Stimulated activated CD8-positive, alpha-beta memory T cell treated with anti-CD3 and anti-CD28 coated beads, Interleukin-15, amount 100 ng/mL, for 4 hours (primary cell): ENCODE measurements at regions not wholly inside any gene's neighbourhood (a gene's known extent, or its start where the extent isn't known, plus 50 kb on each side); places are given as distances from the start of the nearest gene placed in this dataset.
A peak's percentile ranks its signal among the peaks of the same experiment; 100 is the strongest.

Experiments used
- DNase-seq, 2 donors: peaks; one replicate each; pipeline ENCODE4 v3.0.0-alpha.2; 2020; ENCODE audit warnings: low read depth in 2 of 2

GRCh38 chr1:201686714-201687455, 142.1 kb upstream of the IPO9 start:
- DNase-seq, result no peak

GRCh38 chr1:201688514-201688913, 140.4 kb upstream of the IPO9 start:
- DNase-seq, result no peak

- no peak for DNase-seq
These were observed 139.3 kb upstream of the IPO9 start for GRCh38 chr1:201689647-201690046.

- DNase-seq, result no peak
These were observed 138.4 kb upstream of the IPO9 start for GRCh38 chr1:201690528-201690927.

GRCh38 chr1:201691716-201692554, 137.0 kb upstream of the IPO9 start:
- no peak for DNase-seq

- DNase-seq, result no peak
These were observed 136.2 kb upstream of the IPO9 start for GRCh38 chr1:201692555-201693394.

GRCh38 chr1:201693890-201694607, 134.9 kb upstream of the IPO9 start:
- DNase-seq, result no peak

GRCh38 chr1:201694608-201695335, 134.2 kb upstream of the IPO9 start:
- no peak for DNase-seq

GRCh38 chr1:201695607-201696006, 133.3 kb upstream of the IPO9 start:
- DNase-seq, result no peak

GRCh38 chr1:201696217-201696761, 132.7 kb upstream of the IPO9 start:
- no peak for DNase-seq

GRCh38 chr1:201697174-201697573, 131.8 kb upstream of the IPO9 start:
- no peak for DNase-seq

GRCh38 chr1:201701831-201702230, 127.1 kb upstream of the IPO9 start:
- no peak for DNase-seq

- no peak for DNase-seq
These were observed 126.0 kb upstream of the IPO9 start for GRCh38 chr1:201702936-201703335.

GRCh38 chr1:201703621-201704438, 125.1 kb upstream of the IPO9 start:
- DNase-seq, result peak; percentile 12 to 16

GRCh38 chr1:201704439-201704792, 124.5 kb upstream of the IPO9 start:
- no peak for DNase-seq

GRCh38 chr1:201705389-201705788, 123.6 kb upstream of the IPO9 start:
- DNase-seq, result no peak

- DNase-seq, result no peak
These were observed 122.8 kb upstream of the IPO9 start for GRCh38 chr1:201706109-201706508.

- no peak for DNase-seq
These were observed 121.9 kb upstream of the IPO9 start for GRCh38 chr1:201707027-201707426.

GRCh38 chr1:201707656-201708055, 121.3 kb upstream of the IPO9 start:
- no peak for DNase-seq

GRCh38 chr1:201708085-201708512, 120.9 kb upstream of the IPO9 start:
- no peak for DNase-seq
